ENCODE measurements at regions not wholly inside any gene's neighbourhood (a gene's known extent, or its start where the extent isn't known, plus 50 kb on each side); places are given as distances from the start of the nearest gene placed in this dataset.

- no peak for TF ChIP-seq ZNF12 (CRISPR knock-in tag; IDR thresholded peaks at IDR 0.05)
- TF ChIP-seq MYNN (IDR thresholded peaks at IDR 0.05), result no peak
- TF ChIP-seq MYNN (CRISPR knock-in tag; IDR thresholded peaks at IDR 0.05), result no peak
- no peak for TF ChIP-seq ZNF318 (IDR thresholded peaks at IDR 0.05; ENCODE audit: borderline replicate concordance in 1 of 2, low read depth in 1 of 2)
- no peak for TF ChIP-seq NFATC3 (IDR thresholded peaks at IDR 0.05)
- no peak for TF ChIP-seq VEZF1 (CRISPR knock-in tag; IDR thresholded peaks at IDR 0.05)
- no peak for TF ChIP-seq EP300 (IDR thresholded peaks at IDR 0.05; ENCODE audit: low read length)
These were observed 176.4 kb upstream of the PLPPR1 start for GRCh38 chr9:100852088-100852487.
